ENCODE measurements at regions not wholly inside any gene's neighbourhood (a gene's known extent, or its start where the extent isn't known, plus 50 kb on each side); places are given as distances from the start of the nearest gene placed in this dataset.
"Not testable (repeated sequence)": the region's sequence is repeated elsewhere in the genome, so short reads cannot be mapped to it uniquely, and the experiment has no call there.

DNA sequence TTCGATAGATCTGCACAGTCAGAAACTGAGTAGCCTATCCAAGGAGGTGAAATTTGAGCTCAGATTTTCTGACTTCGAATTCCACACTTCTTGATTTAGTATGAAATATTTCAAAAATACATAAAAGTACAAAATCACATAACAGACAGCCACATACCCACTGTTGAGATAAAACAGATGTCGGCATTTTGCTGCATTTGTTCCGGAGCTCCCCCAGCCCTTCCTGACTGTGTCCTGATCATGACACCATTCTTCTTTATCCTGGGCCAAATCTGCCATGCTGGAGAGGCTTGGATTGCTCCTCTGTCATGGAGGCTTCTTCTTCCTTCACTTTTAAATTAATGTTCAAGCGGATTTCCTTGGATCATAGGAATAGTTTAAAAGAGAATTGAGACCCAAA, 124.2 kb upstream of the RBPJ start:
- H3K18ac ChIP-seq (ENCODE audit: low read length): no peak overlapping the region
- H3K36me3 ChIP-seq (replicated peaks in 1 of 2; ENCODE audit: control insufficient read depth in 2 of 2, insufficient read depth in 2 of 2, low read length in 2 of 2): no peaks in the 10 kb centered on the region
- H3K4me2 ChIP-seq (ENCODE audit: insufficient read depth, low read length, poor library complexity, severe bottlenecking): no peak overlapping the region
- H3K27me3 ChIP-seq (ENCODE audit: control insufficient read depth in 3 of 3, insufficient read depth in 3 of 3, low read depth in 1 of 3, low read length in 3 of 3): no peaks in the 10 kb centered on the region
- H2BK5ac ChIP-seq (ENCODE audit: low read length): no peak overlapping the region
- H3K4ac ChIP-seq (ENCODE audit: low read length): no peak overlapping the region
- no CpG with 5 or more reads among the region's 5 CpGs for WGBS, 2 donors (ENCODE audit: extremely low coverage in 2 of 2, insufficient read length in 2 of 2, insufficient replicate concordance in 1 of 2)
- no peaks in the 10 kb centered on the region for H3K4me1 ChIP-seq (ENCODE audit: control insufficient read depth in 2 of 2, insufficient read depth in 1 of 2, low read depth in 1 of 2, low read length in 2 of 2)
- no peak overlapping the region for H3K27ac ChIP-seq (replicated peaks; ENCODE audit: low read length)
- H3K79me1 ChIP-seq (ENCODE audit: low read depth, low read length): no peaks in the 10 kb centered on the region
- H3K14ac ChIP-seq (ENCODE audit: low read length): no peak overlapping the region
- no peak overlapping the region for H3K9ac ChIP-seq (ENCODE audit: low read depth, low read length, poor library complexity)
- no peak overlapping the region for H2AFZ ChIP-seq (ENCODE audit: low read length)
- H3K23ac ChIP-seq (ENCODE audit: low read depth, low read length, poor library complexity): no peak overlapping the region
- no peak overlapping the region for H2BK120ac ChIP-seq (ENCODE audit: low read depth, low read length)
- no peak overlapping the region for H2BK12ac ChIP-seq (ENCODE audit: low read length)
- H4K8ac ChIP-seq (ENCODE audit: low read depth, low read length): no peak overlapping the region
- no peak overlapping the region for H3K4me3 ChIP-seq (ENCODE audit: low read length in 2 of 2)
- H3K9me3 ChIP-seq (replicated peaks in 1 of 2; ENCODE audit: control insufficient read depth in 2 of 2, insufficient read depth in 1 of 2, low read depth in 1 of 2, low read length in 2 of 2): no peaks in the 10 kb centered on the region
- no peak overlapping the region for H4K91ac ChIP-seq (ENCODE audit: low read depth, low read length, poor library complexity)
- H2BK15ac ChIP-seq (ENCODE audit: low read length): no peak overlapping the region
- no peak for DNase-seq (ENCODE audit: low spot score)
- H2AK5ac ChIP-seq (ENCODE audit: low read depth, low read length): no peak overlapping the region

DNA sequence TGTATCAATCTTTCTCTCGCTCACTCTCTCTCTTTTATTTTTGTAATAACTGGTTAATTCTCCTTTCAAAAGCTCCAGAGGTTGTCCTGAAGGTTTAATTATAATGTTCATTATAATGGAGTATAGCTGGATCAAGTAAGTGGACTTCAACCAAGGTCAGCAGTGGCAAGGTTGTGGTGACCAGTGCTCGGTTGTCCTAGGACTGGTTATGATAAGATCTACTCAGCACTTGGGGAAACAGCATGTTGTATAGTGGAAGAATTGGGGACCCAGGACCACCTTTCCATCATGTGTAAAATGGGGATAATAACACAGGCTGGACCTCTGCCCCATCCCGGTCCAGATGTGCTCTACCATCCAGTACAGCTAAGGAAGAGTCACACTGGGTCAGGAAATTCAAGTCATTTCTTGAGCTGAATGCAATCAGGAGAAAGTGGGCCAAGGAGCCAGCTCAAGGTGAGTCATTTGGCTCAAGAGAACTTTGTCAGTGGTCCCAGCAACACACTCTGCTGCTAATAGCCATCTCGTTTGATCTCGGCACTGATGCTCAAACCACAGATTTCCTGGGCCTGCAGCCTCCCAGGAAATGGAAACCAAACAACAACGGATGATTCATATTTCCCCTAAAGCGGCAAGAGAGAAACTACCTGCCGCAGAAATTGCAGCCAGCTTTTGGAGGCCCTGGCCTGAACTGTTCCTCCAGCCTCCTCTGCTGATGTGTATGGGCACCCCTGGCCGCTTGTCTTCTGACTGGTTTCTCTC, 123.6 kb upstream of the RBPJ start:
- Histone ChIP-seq H3K23ac (ENCODE audit: low read depth, low read length, poor library complexity) (no peak overlapping the region), H2AFZ (ENCODE audit: low read length) (no peak overlapping the region), H4K8ac (ENCODE audit: low read depth, low read length) (no peak overlapping the region), H3K36me3 (replicated peaks in 1 of 2; ENCODE audit: control insufficient read depth in 2 of 2, insufficient read depth in 2 of 2, low read length in 2 of 2) (no peaks in the 10 kb centered on the region), H2BK12ac (ENCODE audit: low read length) (no peak overlapping the region), H3K4me3 (ENCODE audit: low read length in 2 of 2) (no peak overlapping the region), H3K18ac (ENCODE audit: low read length) (no peak overlapping the region), H3K9ac (ENCODE audit: low read depth, low read length, poor library complexity) (no peak overlapping the region), H3K27ac (replicated peaks; ENCODE audit: low read length) (no peak overlapping the region), H2BK15ac (ENCODE audit: low read length) (no peak overlapping the region), H3K27me3 (ENCODE audit: control insufficient read depth in 3 of 3, insufficient read depth in 3 of 3, low read depth in 1 of 3, low read length in 3 of 3) (no peaks in the 10 kb centered on the region), H2BK5ac (ENCODE audit: low read length) (no peak overlapping the region), H3K9me3 (replicated peaks in 1 of 2; ENCODE audit: control insufficient read depth in 2 of 2, insufficient read depth in 1 of 2, low read depth in 1 of 2, low read length in 2 of 2) (no peaks in the 10 kb centered on the region), H2BK120ac (ENCODE audit: low read depth, low read length) (no peak overlapping the region), H3K4me2 (ENCODE audit: insufficient read depth, low read length, poor library complexity, severe bottlenecking) (no peak overlapping the region), H4K91ac (ENCODE audit: low read depth, low read length, poor library complexity) (no peak overlapping the region), H3K14ac (ENCODE audit: low read length) (no peak overlapping the region), H3K4ac (ENCODE audit: low read length) (no peak overlapping the region), H2AK5ac (ENCODE audit: low read depth, low read length) (no peak overlapping the region), H3K79me1 (ENCODE audit: low read depth, low read length) (no peaks in the 10 kb centered on the region), H3K4me1 (ENCODE audit: control insufficient read depth in 2 of 2, insufficient read depth in 1 of 2, low read depth in 1 of 2, low read length in 2 of 2) (no peaks in the 10 kb centered on the region)
- DNase-seq (ENCODE audit: low spot score): no peak
- WGBS, 2 donors (ENCODE audit: extremely low coverage in 2 of 2, insufficient read length in 2 of 2, insufficient replicate concordance in 1 of 2): no CpG with 5 or more reads among the region's 9 CpGs

- not testable (repeated sequence) for H3K14ac ChIP-seq (ENCODE audit: low read length); H3K79me1 ChIP-seq (ENCODE audit: low read depth, low read length); H4K91ac ChIP-seq (ENCODE audit: low read depth, low read length, poor library complexity); H2AK5ac ChIP-seq (ENCODE audit: low read depth, low read length); H3K9me3 ChIP-seq (replicated peaks in 1 of 2; ENCODE audit: control insufficient read depth in 2 of 2, insufficient read depth in 1 of 2, low read depth in 1 of 2, low read length in 2 of 2); H2AFZ ChIP-seq (ENCODE audit: low read length); H2BK120ac ChIP-seq (ENCODE audit: low read depth, low read length); H3K4me3 ChIP-seq (ENCODE audit: low read length in 2 of 2); H4K8ac ChIP-seq (ENCODE audit: low read depth, low read length); H3K9ac ChIP-seq (ENCODE audit: low read depth, low read length, poor library complexity); H3K18ac ChIP-seq (ENCODE audit: low read length); DNase-seq (ENCODE audit: low spot score); H3K36me3 ChIP-seq (replicated peaks in 1 of 2; ENCODE audit: control insufficient read depth in 2 of 2, insufficient read depth in 2 of 2, low read length in 2 of 2); H3K27ac ChIP-seq (replicated peaks; ENCODE audit: low read length); H2BK15ac ChIP-seq (ENCODE audit: low read length); H3K4me1 ChIP-seq (ENCODE audit: control insufficient read depth in 2 of 2, insufficient read depth in 1 of 2, low read depth in 1 of 2, low read length in 2 of 2); H3K23ac ChIP-seq (ENCODE audit: low read depth, low read length, poor library complexity); H3K4me2 ChIP-seq (ENCODE audit: insufficient read depth, low read length, poor library complexity, severe bottlenecking); H3K4ac ChIP-seq (ENCODE audit: low read length); H3K27me3 ChIP-seq (ENCODE audit: control insufficient read depth in 3 of 3, insufficient read depth in 3 of 3, low read depth in 1 of 3, low read length in 3 of 3); H2BK5ac ChIP-seq (ENCODE audit: low read length); H2BK12ac ChIP-seq (ENCODE audit: low read length)
- no CpG with 5 or more reads among the region's 8 CpGs for WGBS, 2 donors (ENCODE audit: extremely low coverage in 2 of 2, insufficient read length in 2 of 2, insufficient replicate concordance in 1 of 2)
These were observed 121.9 kb upstream of the RBPJ start for GRCh38 chr4:26198931-26199330.

DNA sequence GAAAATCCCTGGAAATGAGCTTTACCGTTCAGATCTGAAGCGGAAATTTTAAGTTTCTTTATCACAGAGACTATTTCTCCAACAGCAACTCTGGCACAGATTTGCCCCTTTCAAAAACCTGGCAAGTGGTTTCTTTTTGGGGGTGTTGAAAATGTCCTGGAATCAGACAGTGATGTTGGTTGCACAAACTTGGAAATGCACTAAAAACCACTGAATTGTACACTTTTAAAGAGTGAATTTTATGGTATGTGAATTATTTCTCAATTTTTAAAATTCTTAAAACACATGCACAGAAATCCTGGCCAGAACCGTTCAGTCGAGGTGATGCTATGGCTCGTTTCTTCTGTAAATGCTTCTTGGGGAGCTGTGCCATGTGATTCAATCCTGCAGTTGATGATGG, 121.2 kb upstream of the RBPJ start:
- Histone ChIP-seq H3K79me1 (ENCODE audit: low read depth, low read length) (no peaks in the 10 kb centered on the region), H2BK12ac (ENCODE audit: low read length) (no peak overlapping the region), H3K36me3 (replicated peaks in 1 of 2; ENCODE audit: control insufficient read depth in 2 of 2, insufficient read depth in 2 of 2, low read length in 2 of 2) (no peaks in the 10 kb centered on the region), H2AK5ac (ENCODE audit: low read depth, low read length) (no peak overlapping the region), H3K4me3 (ENCODE audit: low read length in 2 of 2) (no peak overlapping the region), H3K23ac (ENCODE audit: low read depth, low read length, poor library complexity) (no peak overlapping the region), H3K18ac (ENCODE audit: low read length) (no peak overlapping the region), H3K9ac (ENCODE audit: low read depth, low read length, poor library complexity) (no peak overlapping the region), H3K4me1 (ENCODE audit: control insufficient read depth in 2 of 2, insufficient read depth in 1 of 2, low read depth in 1 of 2, low read length in 2 of 2) (no peaks in the 10 kb centered on the region), H2BK120ac (ENCODE audit: low read depth, low read length) (no peak overlapping the region), H2BK5ac (ENCODE audit: low read length) (no peak overlapping the region), H4K8ac (ENCODE audit: low read depth, low read length) (no peak overlapping the region), H3K9me3 (replicated peaks in 1 of 2; ENCODE audit: control insufficient read depth in 2 of 2, insufficient read depth in 1 of 2, low read depth in 1 of 2, low read length in 2 of 2) (no peaks in the 10 kb centered on the region), H4K91ac (ENCODE audit: low read depth, low read length, poor library complexity) (no peak overlapping the region), H3K4ac (ENCODE audit: low read length) (no peak overlapping the region), H2AFZ (ENCODE audit: low read length) (no peak overlapping the region), H3K27me3 (ENCODE audit: control insufficient read depth in 3 of 3, insufficient read depth in 3 of 3, low read depth in 1 of 3, low read length in 3 of 3) (no peaks in the 10 kb centered on the region), H3K14ac (ENCODE audit: low read length) (no peak overlapping the region), H3K27ac (replicated peaks; ENCODE audit: low read length) (no peak overlapping the region), H3K4me2 (ENCODE audit: insufficient read depth, low read length, poor library complexity, severe bottlenecking) (no peak overlapping the region), H2BK15ac (ENCODE audit: low read length) (no peak overlapping the region)
- DNase-seq (ENCODE audit: low spot score): no peak
- no CpG with 5 or more reads among the region's 5 CpGs for WGBS, 2 donors (ENCODE audit: extremely low coverage in 2 of 2, insufficient read length in 2 of 2, insufficient replicate concordance in 1 of 2)

All from neuronal stem cell (in vitro differentiated cells).